Vagina (tissue), 2 donors: ENCODE measurements at regions not wholly inside any gene's neighbourhood (a gene's known extent, or its start where the extent isn't known, plus 50 kb on each side); places are given as distances from the start of the nearest gene placed in this dataset.

Experiments used
- POLR2A ChIP-seq, 2 donors: fragments of 450-650 bp; IDR thresholded peaks; one replicate each; pipeline ENCODE4 v1.6.1; 2017; ENCODE audit warnings: antibody characterized with exemption in 2 of 2, mild to moderate bottlenecking in 2 of 2, moderate library complexity in 2 of 2
- POLR2AphosphoS5 ChIP-seq, 2 donors: sonication (generic); formaldehyde crosslinking; IDR thresholded peaks; one replicate each; pipeline ENCODE4 v1.9.0; 2017; ENCODE audit warnings: antibody characterized with exemption in 2 of 2, mild to moderate bottlenecking in 2 of 2, low read depth in 1 of 2; ENCODE audit not compliant: insufficient read depth in 1 of 2
- TF ChIP-seq, protein P1 (sequence below), 3 experiments: fragments of 450-650 bp in 2 of 3; fragments of 200-600 bp in 1 of 3; sonication (generic) in 1 of 3; IDR thresholded peaks; one replicate each; pipeline ENCODE4 v1.5.1; 2017 to 2019; ENCODE audit warnings: antibody characterized with exemption in 3 of 3, mild to moderate bottlenecking in 2 of 3, moderate library complexity in 2 of 3

DNA sequence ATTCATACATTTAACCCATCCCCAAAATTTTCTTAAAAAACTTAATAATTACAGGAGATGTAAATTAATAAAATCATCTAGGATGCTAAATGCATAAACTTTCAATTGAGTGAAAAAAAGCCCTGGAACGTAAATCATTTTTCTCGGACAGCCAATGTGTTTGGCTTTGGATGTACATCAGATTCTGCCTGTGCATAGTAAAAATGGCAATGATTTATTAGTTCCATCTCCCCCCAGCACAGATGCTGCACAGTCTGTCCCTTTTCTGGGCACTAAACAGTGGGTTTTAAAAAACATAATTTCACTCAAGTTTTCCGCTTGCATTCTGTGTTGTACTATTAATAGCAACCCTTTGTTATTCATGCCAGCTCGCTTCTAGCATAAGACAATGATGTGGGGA, 147.7 kb downstream of the TM9SF2 start:
- TF ChIP-seq, protein P1, sequence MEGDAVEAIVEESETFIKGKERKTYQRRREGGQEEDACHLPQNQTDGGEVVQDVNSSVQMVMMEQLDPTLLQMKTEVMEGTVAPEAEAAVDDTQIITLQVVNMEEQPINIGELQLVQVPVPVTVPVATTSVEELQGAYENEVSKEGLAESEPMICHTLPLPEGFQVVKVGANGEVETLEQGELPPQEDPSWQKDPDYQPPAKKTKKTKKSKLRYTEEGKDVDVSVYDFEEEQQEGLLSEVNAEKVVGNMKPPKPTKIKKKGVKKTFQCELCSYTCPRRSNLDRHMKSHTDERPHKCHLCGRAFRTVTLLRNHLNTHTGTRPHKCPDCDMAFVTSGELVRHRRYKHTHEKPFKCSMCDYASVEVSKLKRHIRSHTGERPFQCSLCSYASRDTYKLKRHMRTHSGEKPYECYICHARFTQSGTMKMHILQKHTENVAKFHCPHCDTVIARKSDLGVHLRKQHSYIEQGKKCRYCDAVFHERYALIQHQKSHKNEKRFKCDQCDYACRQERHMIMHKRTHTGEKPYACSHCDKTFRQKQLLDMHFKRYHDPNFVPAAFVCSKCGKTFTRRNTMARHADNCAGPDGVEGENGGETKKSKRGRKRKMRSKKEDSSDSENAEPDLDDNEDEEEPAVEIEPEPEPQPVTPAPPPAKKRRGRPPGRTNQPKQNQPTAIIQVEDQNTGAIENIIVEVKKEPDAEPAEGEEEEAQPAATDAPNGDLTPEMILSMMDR (IDR thresholded peaks at IDR 0.05): no peak
- no peak for TF ChIP-seq POLR2A (IDR thresholded peaks at IDR 0.05)
- no peak for TF ChIP-seq POLR2AphosphoS5 (IDR thresholded peaks at IDR 0.05; ENCODE audit: insufficient read depth in 1 of 2, low read depth in 1 of 2)
